OCI-M2 (cell line): ENCODE measurements at regions not wholly inside any gene's neighbourhood (a gene's known extent, or its start where the extent isn't known, plus 50 kb on each side); places are given as distances from the start of the nearest gene placed in this dataset.

ENCODE experiments used
- DNase-seq: peaks from one replicate; lab custom pipeline; 2025; ENCODE audit not compliant: unreplicated experiment; lab: John Stamatoyannopoulos, UW

- no peak for DNase-seq
These were observed 93.0 kb downstream of the PPP1R3A start for GRCh38 chr7:113825832-113826231.

GRCh38 chr7:113824117-113824823, 94.5 kb downstream of the PPP1R3A start:
- DNase-seq = no peak

GRCh38 chr7:113819474-113819873, 99.3 kb downstream of the PPP1R3A start:
- no peak for DNase-seq

GRCh38 chr7:113816639-113817038, 102.2 kb downstream of the PPP1R3A start:
- no peak for DNase-seq

GRCh38 chr7:113813471-113813870, 105.3 kb downstream of the PPP1R3A start:
- no peak for DNase-seq

- DNase-seq = no peak
These were observed 106.1 kb downstream of the PPP1R3A start for GRCh38 chr7:113812591-113813255.

GRCh38 chr7:113810080-113810744, 108.6 kb downstream of the PPP1R3A start:
- DNase-seq = no peak

- DNase-seq = no peak
These were observed 109.2 kb downstream of the PPP1R3A start for GRCh38 chr7:113809581-113809980.

- DNase-seq = no peak
These were observed 112.0 kb downstream of the PPP1R3A start for GRCh38 chr7:113806633-113807327.

GRCh38 chr7:113805976-113806375, 112.8 kb downstream of the PPP1R3A start:
- no peak for DNase-seq

GRCh38 chr7:113804475-113805095, 114.2 kb downstream of the PPP1R3A start:
- DNase-seq = no peak

GRCh38 chr7:113801751-113802150, 117.1 kb downstream of the PPP1R3A start:
- no peak for DNase-seq

- no peak for DNase-seq
These were observed 118.0 kb downstream of the PPP1R3A start for GRCh38 chr7:113800826-113801225.

- no peak for DNase-seq
These were observed 118.9 kb downstream of the PPP1R3A start for GRCh38 chr7:113799896-113800295.

- DNase-seq = no peak
These were observed 121.3 kb downstream of the PPP1R3A start for GRCh38 chr7:113797420-113798010.

- DNase-seq = no peak
These were observed 122.3 kb downstream of the PPP1R3A start for GRCh38 chr7:113796557-113796956.

GRCh38 chr7:113794573-113794972, 124.2 kb downstream of the PPP1R3A start:
- DNase-seq = no peak

- no peak for DNase-seq
These were observed 125.6 kb downstream of the PPP1R3A start for GRCh38 chr7:113793171-113793570.

- DNase-seq = no peak
These were observed 128.8 kb downstream of the PPP1R3A start for GRCh38 chr7:113790025-113790424.

GRCh38 chr7:113787106-113787505, 131.7 kb downstream of the PPP1R3A start:
- DNase-seq = no peak

- DNase-seq = no peak
These were observed 133.9 kb downstream of the PPP1R3A start for GRCh38 chr7:113784956-113785355.
